CD14-positive monocyte (primary cell): ENCODE measurements at regions not wholly inside any gene's neighbourhood (a gene's known extent, or its start where the extent isn't known, plus 50 kb on each side); places are given as distances from the start of the nearest gene placed in this dataset.

Source experiments
- DNase-seq, 3 donors: peaks; one replicate each; pipeline ENCODE4 v3.0.0-alpha.2; 2011 to 2022
- H2AFZ ChIP-seq: 2 replicates; pipeline ENCODE4 v1.6.0; 2012; ENCODE audit warnings: mild to moderate bottlenecking, low read depth, low read length, inconsistent platforms; ENCODE audit not compliant: insufficient read depth, poor library complexity, severe bottlenecking
- H3K27ac ChIP-seq, 2 donors: 1 replicate in 1 of 2; 2 replicates in 1 of 2; pipeline ENCODE4 v1.5.1; 2012 to 2013; ENCODE audit warnings: low read length in 2 of 2, control low read depth in 1 of 2, inconsistent platforms in 1 of 2, low read depth in 1 of 2, mild to moderate bottlenecking in 1 of 2
- H3K27me3 ChIP-seq, 2 donors: one replicate each; pipeline versions ENCODE4 v1.6.0 to v1.6.1; 2011 to 2013; ENCODE audit warnings: low read length in 2 of 2; ENCODE audit not compliant: control insufficient read depth in 2 of 2, insufficient read depth in 2 of 2
- H3K36me3 ChIP-seq, 2 donors: replicated peaks in 1 of 2; 1 replicate in 1 of 2; 2 replicates in 1 of 2; pipeline versions ENCODE4 v1.5.1 to v1.6.1; 2012 to 2013; ENCODE audit warnings: low read length in 2 of 2, control low read depth in 1 of 2, inconsistent platforms in 1 of 2, mild to moderate bottlenecking in 1 of 2; ENCODE audit not compliant: insufficient read depth in 2 of 2, control insufficient read depth in 1 of 2
- H3K4me1 ChIP-seq, 2 donors: 1 replicate in 1 of 2; 2 replicates in 1 of 2; pipeline versions ENCODE4 v1.5.1 to v1.6.1; 2012 to 2013; ENCODE audit warnings: low read length in 2 of 2, control low read depth in 1 of 2, inconsistent platforms in 1 of 2, mild to moderate bottlenecking in 1 of 2, moderate library complexity in 1 of 2; ENCODE audit not compliant: insufficient read depth in 2 of 2, control insufficient read depth in 1 of 2
- H3K4me2 ChIP-seq: replicated peaks from 2 replicates; pipeline ENCODE3; 2012; ENCODE audit warnings: low read length, moderate library complexity, mild to moderate bottlenecking; ENCODE audit not compliant: poor library complexity, severe bottlenecking; ENCODE audit errors: extremely low read depth
- H3K4me3 ChIP-seq, 3 experiments: fragments of 200-600 bp in 1 of 3; sonication (generic) in 1 of 3; replicated peaks in 1 of 3; 1 replicate in 2 of 3; 2 replicates in 1 of 3; pipeline ENCODE4 v1.5.1; 2011 to 2013; ENCODE audit warnings: low read length in 3 of 3, mild to moderate bottlenecking in 3 of 3, control low read depth in 2 of 3, low read depth in 2 of 3, inconsistent platforms in 1 of 3, moderate library complexity in 1 of 3
- H3K79me2 ChIP-seq: 2 replicates; pipeline ENCODE4 v1.6.0; 2012; ENCODE audit warnings: mild to moderate bottlenecking, control low read depth, inconsistent platforms, low read length, moderate library complexity; ENCODE audit not compliant: insufficient read depth
- H3K9ac ChIP-seq: 2 replicates; pipeline ENCODE4 v1.6.0; 2017; ENCODE audit warnings: low read length, mild to moderate bottlenecking; ENCODE audit not compliant: insufficient read depth, poor library complexity, severe bottlenecking
- H3K9me3 ChIP-seq, 2 donors: replicated peaks in 1 of 2; 1 replicate in 1 of 2; 2 replicates in 1 of 2; pipeline versions ENCODE4 v1.5.1 to v1.6.1; 2012 to 2013; ENCODE audit warnings: low read length in 2 of 2, control low read depth in 1 of 2; ENCODE audit not compliant: control insufficient read depth in 1 of 2, insufficient read depth in 1 of 2
- H4K20me1 ChIP-seq: 2 replicates; pipeline ENCODE4 v1.6.0; 2012; ENCODE audit warnings: mild to moderate bottlenecking, low read length, control low read depth, moderate library complexity; ENCODE audit not compliant: insufficient read depth
- H3K27ac Mint-ChIP-seq, 7 donors: one replicate each; pipeline ENCODE4 v1.8.0; 2020; ENCODE audit warnings: mild to moderate bottlenecking in 7 of 7, mixed read lengths in 7 of 7, moderate library complexity in 6 of 7, inconsistent platforms in 2 of 7
- H3K27me3 Mint-ChIP-seq, 3 donors: one replicate each; pipeline ENCODE4 v1.8.0; 2021 to 2022; ENCODE audit warnings: low read depth in 3 of 3, mild to moderate bottlenecking in 3 of 3, mixed read lengths in 3 of 3, moderate library complexity in 3 of 3, inconsistent platforms in 1 of 3
- H3K36me3 Mint-ChIP-seq, 2 donors: one replicate each; pipeline ENCODE4 v1.8.0; 2020; ENCODE audit warnings: mixed read lengths in 2 of 2, inconsistent platforms in 1 of 2, mild to moderate bottlenecking in 1 of 2
- H3K4me1 Mint-ChIP-seq: one replicate; pipeline ENCODE4 v1.8.0; 2020; ENCODE audit warnings: mild to moderate bottlenecking, mixed read lengths
- H3K4me3 Mint-ChIP-seq, 2 donors: one replicate each; pipeline ENCODE4 v1.8.0; 2020; ENCODE audit warnings: mild to moderate bottlenecking in 2 of 2, mixed read lengths in 2 of 2, moderate library complexity in 1 of 2
- H3K9me3 Mint-ChIP-seq, 7 donors: one replicate each; pipeline ENCODE4 v1.8.0; 2020 to 2022; ENCODE audit warnings: mixed read lengths in 7 of 7, mild to moderate bottlenecking in 6 of 7, moderate library complexity in 6 of 7, inconsistent platforms in 2 of 7
- CTCF ChIP-seq: fragments of 200-600 bp; IDR thresholded peaks from one replicate; pipeline ENCODE4 v1.8.0; 2022; ENCODE audit warnings: antibody characterized with exemption, mild to moderate bottlenecking
- WGBS: methylation state at CpG from one replicate; pipeline ENCODE4 v1.1.5; 2013; ENCODE audit warnings: missing lambda C conversion rate; ENCODE audit not compliant: insufficient coverage; 5-methylcytosine and 5-hydroxymethylcytosine counted together
- intact Hi-C, 2 donors: fragments of 100-400 bp; cut with micrococcal nuclease; formaldehyde crosslinking; loops; one replicate each; pipeline versions ENCODE4 v1.15.0 to v1.15.1; 2023

GRCh38 chr16:48897698-48898205, 287.8 kb upstream of the N4BP1 start:
- H2AFZ ChIP-seq: no peak overlapping the region
- Mint-ChIP-seq H3K9me3 (peaks cover 0 to 3% (median 0%) of the 10 kb centered on the region in 7 donors), H3K27me3 (peaks cover 4% of the 10 kb centered on the region in 3 donors), H3K4me1 (no peaks in the 10 kb centered on the region), H3K36me3 (no peaks in the 10 kb centered on the region), H3K27ac (no peak overlapping the region), H3K4me3 (no peak overlapping the region)
- H3K27ac ChIP-seq: no peak overlapping the region
- no peak for TF ChIP-seq CTCF
- no peaks in the 10 kb centered on the region for H3K36me3 ChIP-seq
- no peak overlapping the region for H3K4me3 ChIP-seq
- no peaks in the 10 kb centered on the region for H4K20me1 ChIP-seq
- no peaks in the 10 kb centered on the region for H3K27me3 ChIP-seq
- WGBS: 92% methylated on average over 7 of the region's 8 CpGs
- intact Hi-C loops: no loop called here
- no peaks in the 10 kb centered on the region for H3K4me1 ChIP-seq
- no peak overlapping the region for H3K4me2 ChIP-seq
- no peak overlapping the region for H3K9ac ChIP-seq
- no peaks in the 10 kb centered on the region for H3K9me3 ChIP-seq
- DNase-seq: no peak
- H3K79me2 ChIP-seq: no peaks in the 10 kb centered on the region

- DNase-seq: no peak
- Mint-ChIP-seq H3K4me3 (no peak overlapping the region), H3K9me3 (peaks cover 0 to 3% (median 0%) of the 10 kb centered on the region in 7 donors), H3K36me3 (no peaks in the 10 kb centered on the region), H3K27me3 (peaks cover 2 to 4% (median 2%) of the 10 kb centered on the region in 3 donors), H3K27ac (no peak overlapping the region), H3K4me1 (no peaks in the 10 kb centered on the region)
- no peaks in the 10 kb centered on the region for H3K27me3 ChIP-seq
- no peaks in the 10 kb centered on the region for H3K36me3 ChIP-seq
- H3K4me2 ChIP-seq: no peak overlapping the region
- H3K9ac ChIP-seq: no peak overlapping the region
- H3K4me3 ChIP-seq: no peak overlapping the region
- no peak for TF ChIP-seq CTCF
- 61% methylated on average over 4 of the region's 5 CpGs for WGBS
- no peaks in the 10 kb centered on the region for H3K4me1 ChIP-seq
- no peaks in the 10 kb centered on the region for H4K20me1 ChIP-seq
- no peaks in the 10 kb centered on the region for H3K9me3 ChIP-seq
- no peaks in the 10 kb centered on the region for H3K79me2 ChIP-seq
- H3K27ac ChIP-seq: no peak overlapping the region
- intact Hi-C loops: no loop called here
- no peak overlapping the region for H2AFZ ChIP-seq
Observed at GRCh38 chr16:48895142-48895541, 285.2 kb upstream of the N4BP1 start.
